Lower leg skin (tissue), 3 donors: ENCODE measurements at regions not wholly inside any gene's neighbourhood (a gene's known extent, or its start where the extent isn't known, plus 50 kb on each side); places are given as distances from the start of the nearest gene placed in this dataset.

Experiments used
- CTCF ChIP-seq, 3 donors: fragments of 450-650 bp; IDR thresholded peaks; one replicate each; pipeline ENCODE4 v1.5.1; 2016; ENCODE audit warnings: antibody characterized with exemption in 3 of 3, mild to moderate bottlenecking in 3 of 3, moderate library complexity in 2 of 3
- POLR2A ChIP-seq, 2 donors: fragments of 450-650 bp; IDR thresholded peaks; one replicate each; pipeline ENCODE4 v1.6.1; 2016 to 2017; ENCODE audit warnings: antibody characterized with exemption in 2 of 2, mild to moderate bottlenecking in 1 of 2, moderate library complexity in 1 of 2

DNA sequence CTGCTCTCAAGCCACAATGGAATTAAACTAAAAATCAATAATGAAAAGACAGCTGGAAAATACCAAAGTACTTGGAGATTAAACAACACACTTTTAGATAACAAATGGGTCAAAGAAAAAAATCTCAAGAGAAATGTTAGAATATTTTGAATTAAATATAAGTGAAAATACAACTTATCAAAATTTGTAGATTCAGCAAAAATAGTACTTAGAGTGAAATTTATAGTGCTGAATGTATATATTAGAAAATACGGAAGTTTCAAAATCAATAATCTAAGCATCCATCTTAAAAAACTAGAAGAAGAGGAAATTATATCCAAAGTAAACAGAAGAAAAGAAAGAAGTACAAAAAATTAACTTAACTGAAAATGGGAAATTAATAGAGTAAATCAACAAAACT lies 179.2 kb upstream of the CDH11 start:
- TF ChIP-seq CTCF (IDR thresholded peaks at IDR 0.05) (no peak), POLR2A (IDR thresholded peaks at IDR 0.05) (no peak)
